Natural killer cell (primary cell): ENCODE measurements at regions not wholly inside any gene's neighbourhood (a gene's known extent, or its start where the extent isn't known, plus 50 kb on each side); places are given as distances from the start of the nearest gene placed in this dataset.

ENCODE experiments used
- ATAC-seq, 3 donors: fragments of 150-1000 bp in 2 of 3; fragments of 200-7000 bp in 1 of 3; cut with Tn5 transposase; 1 replicate in 1 of 3; 2 replicates in 2 of 3; pipeline ENCODE4 v1.10.0; 2021; ENCODE audit warnings: mild to moderate bottlenecking in 2 of 3, moderate library complexity in 2 of 3
- DNase-seq, 2 donors: peaks; one replicate each; pipeline versions ENCODE4 v3.0.0 to v3.0.0-alpha.2; 2013 to 2021; ENCODE audit warnings: mixed read lengths in 1 of 2
- H3K27ac ChIP-seq: one replicate; pipeline ENCODE4 v1.5.1; 2013; ENCODE audit warnings: mild to moderate bottlenecking, low read length
- H3K27me3 ChIP-seq: one replicate; pipeline ENCODE4 v1.6.1; 2013; ENCODE audit warnings: low read length; ENCODE audit not compliant: control insufficient read depth, insufficient read depth
- H3K36me3 ChIP-seq: one replicate; pipeline ENCODE4 v1.6.1; 2013; ENCODE audit warnings: low read length; ENCODE audit not compliant: control insufficient read depth, insufficient read depth
- H3K4me1 ChIP-seq: one replicate; pipeline ENCODE4 v1.6.1; 2013; ENCODE audit warnings: low read length; ENCODE audit not compliant: control insufficient read depth, insufficient read depth
- H3K4me3 ChIP-seq: one replicate; pipeline ENCODE4 v1.5.1; 2013; ENCODE audit warnings: low read length
- H3K9me3 ChIP-seq: one replicate; pipeline ENCODE4 v1.6.1; 2013; ENCODE audit warnings: low read length; ENCODE audit not compliant: control insufficient read depth, insufficient read depth
- H3K27ac Mint-ChIP-seq, 2 donors: one replicate each; pipeline ENCODE4 v1.8.0; 2022; ENCODE audit warnings: mild to moderate bottlenecking in 2 of 2, mixed read lengths in 2 of 2, moderate library complexity in 1 of 2
- H3K27me3 Mint-ChIP-seq, 2 donors: one replicate each; pipeline ENCODE4 v1.8.0; 2022; ENCODE audit warnings: low read depth in 2 of 2, mixed read lengths in 2 of 2
- H3K36me3 Mint-ChIP-seq: one replicate; pipeline ENCODE4 v1.8.0; 2022; ENCODE audit warnings: mixed read lengths
- H3K4me1 Mint-ChIP-seq, 2 donors: one replicate each; pipeline ENCODE4 v1.8.0; 2022; ENCODE audit warnings: mixed read lengths in 2 of 2
- H3K4me3 Mint-ChIP-seq: one replicate; pipeline ENCODE4 v1.8.0; 2022; ENCODE audit warnings: mild to moderate bottlenecking, moderate library complexity, mixed read lengths
- H3K9me3 Mint-ChIP-seq, 2 donors: one replicate each; pipeline ENCODE4 v1.8.0; 2022; ENCODE audit warnings: mixed read lengths in 2 of 2
- WGBS: methylation state at CpG from one replicate; pipeline ENCODE4 v1.1.7; 2013; ENCODE audit warnings: missing lambda C conversion rate; ENCODE audit not compliant: insufficient coverage; 5-methylcytosine and 5-hydroxymethylcytosine counted together
- intact Hi-C: fragments of 100-400 bp; cut with micrococcal nuclease; formaldehyde crosslinking; loops from one replicate; pipeline ENCODE4 v1.14.2; 2022
- TF ChIP-seq, protein P1 (sequence below): fragments of 200-600 bp; IDR thresholded peaks from one replicate; pipeline ENCODE4 v1.8.0; 2022; ENCODE audit warnings: antibody characterized with exemption

DNA sequence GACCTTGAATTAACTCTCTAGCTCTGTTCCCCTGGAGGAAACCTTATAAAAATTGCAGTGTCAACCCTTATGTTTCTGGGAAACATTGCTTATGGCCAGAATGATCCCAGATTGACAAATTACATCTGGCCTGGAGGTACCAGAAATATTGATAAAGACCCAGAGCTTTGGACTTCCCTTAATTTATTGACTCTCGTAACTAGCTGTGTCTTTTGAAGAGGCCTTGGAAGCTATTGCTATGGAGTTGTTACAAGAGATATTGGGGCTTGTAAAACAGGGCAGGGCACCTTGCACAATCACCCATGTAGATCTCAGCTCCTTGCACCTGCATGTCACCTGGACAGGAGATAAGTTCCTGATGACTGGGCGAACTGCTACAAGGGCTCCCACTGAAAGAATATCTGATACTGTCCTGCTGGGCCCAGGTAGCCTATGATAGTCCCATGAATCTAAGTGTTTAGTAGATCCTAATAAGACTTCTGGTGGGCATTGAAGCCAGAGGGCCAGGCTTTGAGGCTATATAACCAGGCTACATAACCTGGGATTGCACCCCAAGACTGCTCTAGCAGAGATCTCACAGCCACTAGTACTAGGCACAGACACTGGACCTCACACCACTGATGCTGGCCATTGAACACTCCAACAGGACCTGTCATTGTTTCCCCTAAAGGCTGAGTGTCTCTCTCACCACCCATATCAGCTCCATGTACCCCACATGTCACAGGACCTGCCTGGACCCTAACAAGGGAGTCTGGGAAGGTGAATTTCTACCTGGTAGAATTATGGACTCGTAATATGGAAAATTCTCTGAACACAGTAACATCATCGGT, 135.7 kb upstream of the PWP1 start:
- intact Hi-C loops: no loop called here

DNA sequence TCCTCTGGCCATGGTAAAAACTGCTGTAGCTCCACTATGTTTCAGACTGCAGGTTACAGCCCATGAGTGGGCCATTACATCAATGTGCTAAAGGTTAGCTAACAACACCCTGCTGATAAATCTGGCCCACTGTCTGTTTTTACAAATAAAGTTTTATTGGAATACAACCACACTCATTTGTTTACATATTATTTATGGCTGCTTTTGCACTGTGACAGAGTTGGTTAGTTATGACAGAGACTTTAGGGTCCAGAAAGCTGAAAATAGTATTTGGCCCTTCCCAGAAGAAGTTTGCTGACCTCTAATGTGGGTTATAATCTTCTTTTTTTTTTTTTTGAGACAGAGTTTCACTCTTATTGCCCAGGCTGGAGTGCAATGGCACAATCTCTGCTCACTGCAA, 134.2 kb upstream of the PWP1 start:
- H3K4me1 ChIP-seq: no peaks in the 10 kb centered on the region
- H3K4me1 Mint-ChIP-seq: peaks cover 0 to under 1% of the 10 kb centered on the region in 2 donors
- ATAC-seq: no peak
- no peaks in the 10 kb centered on the region for H3K9me3 Mint-ChIP-seq
- H3K36me3 ChIP-seq: no peaks in the 10 kb centered on the region
- TF ChIP-seq, protein P1, sequence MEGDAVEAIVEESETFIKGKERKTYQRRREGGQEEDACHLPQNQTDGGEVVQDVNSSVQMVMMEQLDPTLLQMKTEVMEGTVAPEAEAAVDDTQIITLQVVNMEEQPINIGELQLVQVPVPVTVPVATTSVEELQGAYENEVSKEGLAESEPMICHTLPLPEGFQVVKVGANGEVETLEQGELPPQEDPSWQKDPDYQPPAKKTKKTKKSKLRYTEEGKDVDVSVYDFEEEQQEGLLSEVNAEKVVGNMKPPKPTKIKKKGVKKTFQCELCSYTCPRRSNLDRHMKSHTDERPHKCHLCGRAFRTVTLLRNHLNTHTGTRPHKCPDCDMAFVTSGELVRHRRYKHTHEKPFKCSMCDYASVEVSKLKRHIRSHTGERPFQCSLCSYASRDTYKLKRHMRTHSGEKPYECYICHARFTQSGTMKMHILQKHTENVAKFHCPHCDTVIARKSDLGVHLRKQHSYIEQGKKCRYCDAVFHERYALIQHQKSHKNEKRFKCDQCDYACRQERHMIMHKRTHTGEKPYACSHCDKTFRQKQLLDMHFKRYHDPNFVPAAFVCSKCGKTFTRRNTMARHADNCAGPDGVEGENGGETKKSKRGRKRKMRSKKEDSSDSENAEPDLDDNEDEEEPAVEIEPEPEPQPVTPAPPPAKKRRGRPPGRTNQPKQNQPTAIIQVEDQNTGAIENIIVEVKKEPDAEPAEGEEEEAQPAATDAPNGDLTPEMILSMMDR: no peak
- H3K4me3 Mint-ChIP-seq: no peak overlapping the region
- no peak for DNase-seq
- no peaks in the 10 kb centered on the region for H3K36me3 Mint-ChIP-seq
- no peaks in the 10 kb centered on the region for H3K27me3 ChIP-seq
- no peak overlapping the region for H3K27ac ChIP-seq
- intact Hi-C loops: no loop called here
- no peaks in the 10 kb centered on the region for H3K27me3 Mint-ChIP-seq
- no peaks in the 10 kb centered on the region for H3K9me3 ChIP-seq
- H3K27ac Mint-ChIP-seq: no peak overlapping the region
- no peak overlapping the region for H3K4me3 ChIP-seq

More for the DNA sequence above, 135.7 kb upstream of the PWP1 start:
- H3K27me3 Mint-ChIP-seq: no peaks in the 10 kb centered on the region
- no peak overlapping the region for H3K4me3 Mint-ChIP-seq
- H3K9me3 ChIP-seq: no peaks in the 10 kb centered on the region
- TF ChIP-seq, protein P1: no peak
- no peaks in the 10 kb centered on the region for H3K27me3 ChIP-seq
- no peaks in the 10 kb centered on the region for H3K4me1 ChIP-seq
- H3K27ac Mint-ChIP-seq: no peak overlapping the region
- H3K4me1 Mint-ChIP-seq: peaks cover 0 to 9% of the 10 kb centered on the region in 2 donors
- no peaks in the 10 kb centered on the region for H3K9me3 Mint-ChIP-seq
- ATAC-seq (no peak), DNase-seq (no peak)
- H3K4me3 ChIP-seq: no peak overlapping the region
- H3K36me3 ChIP-seq: no peaks in the 10 kb centered on the region
- 100% methylated on average over 3 of the region's 4 CpGs for WGBS
- H3K27ac ChIP-seq: no peak overlapping the region
- no peaks in the 10 kb centered on the region for H3K36me3 Mint-ChIP-seq

DNA sequence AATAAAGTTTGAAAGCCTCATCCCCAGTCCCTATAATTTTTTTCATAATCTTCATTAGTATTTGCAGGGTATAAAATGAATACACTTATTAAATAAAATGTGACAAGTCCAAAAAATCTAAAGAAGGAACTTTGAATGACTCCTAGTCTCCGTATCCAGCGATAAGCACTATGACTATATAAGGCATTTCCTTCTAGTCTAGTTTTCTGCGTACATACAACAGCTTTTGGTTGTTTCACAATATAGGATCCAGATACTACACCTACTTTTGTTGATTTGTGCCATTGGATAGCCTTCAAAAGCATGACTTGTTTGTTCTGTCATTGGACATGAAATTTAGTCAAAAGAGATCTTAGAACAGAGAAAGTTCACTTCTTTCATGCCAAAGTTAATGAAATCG, 133.3 kb upstream of the PWP1 start:
- WGBS: 93% methylated on average over 4 of the region's 4 CpGs
- Histone ChIP-seq H3K27me3 (no peaks in the 10 kb centered on the region), H3K4me1 (no peaks in the 10 kb centered on the region), H3K27ac (no peak overlapping the region), H3K4me3 (no peak overlapping the region), H3K9me3 (no peaks in the 10 kb centered on the region), H3K36me3 (no peaks in the 10 kb centered on the region)
- Mint-ChIP-seq H3K9me3 (no peaks in the 10 kb centered on the region), H3K27ac (no peak overlapping the region), H3K4me1 (no peaks in the 10 kb centered on the region), H3K4me3 (no peak overlapping the region), H3K36me3 (no peaks in the 10 kb centered on the region), H3K27me3 (no peaks in the 10 kb centered on the region)
- intact Hi-C loops: no loop called here
- no peak for DNase-seq
- TF ChIP-seq, protein P1: no peak
- ATAC-seq: no peak
